Neural cell (in vitro differentiated cells): ENCODE measurements at regions not wholly inside any gene's neighbourhood (a gene's known extent, or its start where the extent isn't known, plus 50 kb on each side); places are given as distances from the start of the nearest gene placed in this dataset.

ENCODE experiments used
- H2AFZ ChIP-seq: fragments of 200-600, 300-800 bp; sonication (generic), shearing (Covaris generic); 2 replicates; pipeline ENCODE4 v1.6.0; 2014; ENCODE audit warnings: low read depth, mild to moderate bottlenecking, antibody characterized with exemption, low read length, moderate library complexity
- H3F3A ChIP-seq: fragments of 200-600 bp; shearing (Covaris generic); 2 replicates; pipeline ENCODE4 v1.6.1; 2016; ENCODE audit warnings: mild to moderate bottlenecking, moderate library complexity, mixed read lengths, antibody characterized with exemption, low read length; ENCODE audit not compliant: insufficient read depth, poor library complexity, severe bottlenecking
- H3K27ac ChIP-seq: fragments of 200-600, 300-800 bp; sonication (generic), shearing (Covaris generic); 2 replicates; pipeline ENCODE4 v1.5.1; 2014; ENCODE audit warnings: mild to moderate bottlenecking, low read length, moderate library complexity
- H3K27me3 ChIP-seq: fragments of 300-800, 200-600 bp; sonication (generic), shearing (Covaris generic); 2 replicates; pipeline ENCODE4 v1.6.0; 2014; ENCODE audit warnings: mild to moderate bottlenecking, low read depth, low read length, moderate library complexity; ENCODE audit not compliant: insufficient read depth
- H3K36me3 ChIP-seq: fragments of 300-800, 200-600 bp; sonication (generic), shearing (Covaris generic); 2 replicates; pipeline ENCODE4 v1.5.1; 2014; ENCODE audit warnings: mild to moderate bottlenecking, antibody characterized with exemption, low read length, moderate library complexity; ENCODE audit not compliant: insufficient read depth
- H3K4me2 ChIP-seq: fragments of 300-800, 200-600 bp; sonication (generic), shearing (Covaris generic); 2 replicates; pipeline ENCODE4 v1.6.0; 2014; ENCODE audit warnings: mild to moderate bottlenecking, low read length
- H3K4me3 ChIP-seq: fragments of 300-800, 200-600 bp; sonication (generic), shearing (Covaris generic); 2 replicates; pipeline ENCODE4 v1.5.1; 2014; ENCODE audit warnings: mild to moderate bottlenecking, low read length, moderate library complexity
- H3K79me2 ChIP-seq: fragments of 200-600 bp; shearing (Covaris generic); replicated peaks from 2 replicates; pipeline ENCODE4 v1.6.0; 2014; ENCODE audit warnings: mild to moderate bottlenecking, low read length, moderate library complexity; ENCODE audit not compliant: insufficient read depth
- H3K9ac ChIP-seq: fragments of 300-800, 200-600 bp; sonication (generic), shearing (Covaris generic); 2 replicates; pipeline ENCODE4 v1.6.1; 2016; ENCODE audit warnings: mild to moderate bottlenecking, low read length, mixed read lengths
- H3K9me2 ChIP-seq: fragments of 200-600 bp; shearing (Covaris generic); 2 replicates; pipeline ENCODE4 v1.6.1; 2016; ENCODE audit warnings: mild to moderate bottlenecking, low read length, mixed read lengths; ENCODE audit not compliant: insufficient read depth
- H3K9me3 ChIP-seq: fragments of 200-600, 300-800 bp; sonication (generic), shearing (Covaris generic); 2 replicates; pipeline ENCODE4 v1.6.1; 2016; ENCODE audit warnings: mild to moderate bottlenecking, mixed run types, low read length, moderate library complexity, mixed read lengths
- H4K20me1 ChIP-seq: fragments of 200-600 bp; shearing (Covaris generic); 2 replicates; pipeline ENCODE4 v1.6.1; 2016; ENCODE audit warnings: mild to moderate bottlenecking, mixed run types; ENCODE audit not compliant: insufficient read depth
- CTCF ChIP-seq: fragments of 450-650 bp; IDR thresholded peaks from 2 replicates; pipeline ENCODE4 v1.5.1; 2014; ENCODE audit warnings: antibody characterized with exemption, mild to moderate bottlenecking, moderate library complexity; ENCODE audit not compliant: poor library complexity, severe bottlenecking
- EP300 ChIP-seq: fragments of 450-650 bp; conservative IDR thresholded peaks from 2 replicates; pipeline ENCODE4 v1.6.1; 2014; ENCODE audit warnings: antibody characterized with exemption, mild to moderate bottlenecking, moderate library complexity; ENCODE audit not compliant: poor library complexity, severe bottlenecking
- EZH2 ChIP-seq: fragments of 200-600, 300-800 bp; shearing (Covaris generic), sonication (generic); IDR thresholded peaks from 2 replicates; pipeline ENCODE4 v1.6.1; 2014; ENCODE audit warnings: antibody characterized with exemption, low read length, borderline replicate concordance, mild to moderate bottlenecking; ENCODE audit not compliant: insufficient read depth, poor library complexity, severe bottlenecking
- MXI1 ChIP-seq: fragments of 450-650 bp; conservative IDR thresholded peaks from 2 replicates; pipeline ENCODE4 v1.6.1; 2014; ENCODE audit warnings: antibody characterized with exemption, mild to moderate bottlenecking; ENCODE audit not compliant: poor library complexity, severe bottlenecking
- POLR2AphosphoS5 ChIP-seq: IDR thresholded peaks from 2 replicates; pipeline ENCODE4 v1.6.1; 2012
- RAD21 ChIP-seq: fragments of 450-650 bp; conservative IDR thresholded peaks from 2 replicates; pipeline ENCODE4 v1.6.1; 2014; ENCODE audit warnings: antibody characterized with exemption, mild to moderate bottlenecking, moderate library complexity
- REST ChIP-seq: IDR thresholded peaks from 2 replicates; pipeline ENCODE4 v1.6.1; 2012; ENCODE audit warnings: borderline replicate concordance
- SMC3 ChIP-seq: fragments of 450-650 bp; conservative IDR thresholded peaks from 2 replicates; pipeline ENCODE4 v1.6.1; 2014; ENCODE audit warnings: antibody characterized with exemption, mild to moderate bottlenecking, moderate library complexity; ENCODE audit not compliant: poor library complexity
- TAF1 ChIP-seq: IDR thresholded peaks from 2 replicates; pipeline ENCODE4 v1.6.1; 2012; ENCODE audit warnings: low read depth

GRCh38 chr6:56363796-56364430, 116.5 kb upstream of the COL21A1 start:
- no peak for TF ChIP-seq RAD21
- no peak for TF ChIP-seq EP300
- TF ChIP-seq MXI1, result no peak
- no peak for TF ChIP-seq SMC3
- no peak for TF ChIP-seq EZH2
- TF ChIP-seq CTCF, result no peak
- no peak for TF ChIP-seq REST
- no peak for TF ChIP-seq POLR2AphosphoS5
- no peak for TF ChIP-seq TAF1
- no peak overlapping the region for H3K4me2 ChIP-seq
- no peaks in the 10 kb centered on the region for H3K36me3 ChIP-seq
- no peaks in the 10 kb centered on the region for H3K27me3 ChIP-seq
- no peak overlapping the region for H3K4me3 ChIP-seq
- no peak overlapping the region for H3K27ac ChIP-seq
- no peak overlapping the region for H2AFZ ChIP-seq
- H3K9ac ChIP-seq, result no peak overlapping the region
- H3K79me2 ChIP-seq, result no peaks in the 10 kb centered on the region
- no peaks in the 10 kb centered on the region for H4K20me1 ChIP-seq
- no peaks in the 10 kb centered on the region for H3K9me2 ChIP-seq
- H3K9me3 ChIP-seq, result no peaks in the 10 kb centered on the region
- H3F3A ChIP-seq, result no peaks in the 10 kb centered on the region

- TF ChIP-seq SMC3 (no peak), POLR2AphosphoS5 (no peak), EP300 (no peak), MXI1 (no peak), REST (no peak), TAF1 (no peak), RAD21 (no peak), EZH2 (no peak), CTCF (no peak)
- H3K9ac ChIP-seq, result no peak overlapping the region
- no peaks in the 10 kb centered on the region for H3F3A ChIP-seq
Measured at GRCh38 chr6:56361812-56362211, 114.4 kb upstream of the COL21A1 start.

More at GRCh38 chr6:56361812-56362211, 114.4 kb upstream of the COL21A1 start:
- Histone ChIP-seq H3K9me3 (no peaks in the 10 kb centered on the region), H3K9me2 (no peaks in the 10 kb centered on the region), H3K27ac (no peak overlapping the region), H3K79me2 (no peaks in the 10 kb centered on the region), H3K4me2 (no peak overlapping the region), H4K20me1 (no peaks in the 10 kb centered on the region), H3K27me3 (no peaks in the 10 kb centered on the region), H3K4me3 (no peak overlapping the region), H3K36me3 (no peaks in the 10 kb centered on the region), H2AFZ (no peak overlapping the region)
